Right ventricle myocardium inferior (tissue), 1 donor: ENCODE measurements at regions not wholly inside any gene's neighbourhood (a gene's known extent, or its start where the extent isn't known, plus 50 kb on each side); places are given as distances from the start of the nearest gene placed in this dataset.

ENCODE experiments used
- ATAC-seq: fragments of 200-7000 bp; cut with Tn5 transposase; one replicate; pipeline ENCODE4 v1.9.1; 2020; ENCODE audit warnings: mild to moderate bottlenecking, moderate library complexity
- DNase-seq: peaks from one replicate; pipeline ENCODE4 v3.0.0; 2021; ENCODE audit errors: missing footprints
- intact Hi-C: fragments of 100-400 bp; cut with DNase I; formaldehyde crosslinking; loops from one replicate; pipeline ENCODE4 v1.11.0; 2022
- donor health status: DM: no; HTN: yes; CAD: no; lungs with severe emphysema.

GRCh38 chr14:96673706-96674105, 123.5 kb upstream of the VRK1 start:
- ATAC-seq: no peak
- intact Hi-C loops: no loop called here
- no peak for DNase-seq

GRCh38 chr14:96674121-96674520, 123.1 kb upstream of the VRK1 start:
- DNase-seq (no peak), ATAC-seq (no peak)
- intact Hi-C loops: no loop called here

GRCh38 chr14:96676166-96676565, 121.0 kb upstream of the VRK1 start:
- DNase-seq (no peak), ATAC-seq (no peak)
- intact Hi-C loops: no loop called here

GRCh38 chr14:96681829-96682228, 115.4 kb upstream of the VRK1 start:
- no peak for ATAC-seq
- no peak for DNase-seq
- intact Hi-C loops: no loop called here

GRCh38 chr14:96682401-96682800, 114.8 kb upstream of the VRK1 start:
- no peak for ATAC-seq
- no peak for DNase-seq
- intact Hi-C loops: no loop called here

GRCh38 chr14:96683562-96684289, 113.5 kb upstream of the VRK1 start:
- intact Hi-C loops: no loop called here
- DNase-seq (no peak), ATAC-seq (no peak)

- DNase-seq (no peak), ATAC-seq (no peak)
- intact Hi-C loops: no loop called here
Measured at GRCh38 chr14:96686126-96686525, 111.1 kb upstream of the VRK1 start.

GRCh38 chr14:96688629-96689028, 108.6 kb upstream of the VRK1 start:
- DNase-seq (no peak), ATAC-seq (no peak)
- intact Hi-C loops: no loop called here

GRCh38 chr14:96690713-96691383, 106.3 kb upstream of the VRK1 start:
- intact Hi-C loops: no loop called here
- ATAC-seq: no peak
- no peak for DNase-seq

GRCh38 chr14:96693252-96693820, 103.8 kb upstream of the VRK1 start:
- ATAC-seq (no peak), DNase-seq (no peak)
- intact Hi-C loops: no loop called here

GRCh38 chr14:96693987-96694386, 103.2 kb upstream of the VRK1 start:
- ATAC-seq: no peak
- no peak for DNase-seq
- intact Hi-C loops: no loop called here

- ATAC-seq: no peak
- intact Hi-C loops: no loop called here
- no peak for DNase-seq
Measured at GRCh38 chr14:96698960-96699539, 98.1 kb upstream of the VRK1 start.

- DNase-seq (no peak), ATAC-seq (no peak)
- intact Hi-C loops: no loop called here
Measured at GRCh38 chr14:96699666-96700065, 97.5 kb upstream of the VRK1 start.

- DNase-seq (no peak), ATAC-seq (no peak)
- intact Hi-C loops: no loop called here
Measured at GRCh38 chr14:96702831-96703230, 94.4 kb upstream of the VRK1 start.

- ATAC-seq: no peak
- no peak for DNase-seq
- intact Hi-C loops: no loop called here
Measured at GRCh38 chr14:96705422-96706092, 91.6 kb upstream of the VRK1 start.

GRCh38 chr14:96706893-96707292, 90.3 kb upstream of the VRK1 start:
- no peak for DNase-seq
- no peak for ATAC-seq
- intact Hi-C loops: no loop called here

GRCh38 chr14:96710060-96710666, 87.0 kb upstream of the VRK1 start:
- ATAC-seq (no peak), DNase-seq (no peak)
- intact Hi-C loops: no loop called here

- intact Hi-C loops: no loop called here
- ATAC-seq: no peak
Measured at GRCh38 chr14:96711559-96712267, 85.5 kb upstream of the VRK1 start.

GRCh38 chr14:96713426-96713825, 83.8 kb upstream of the VRK1 start:
- intact Hi-C loops: no loop called here
- DNase-seq: no peak
- no peak for ATAC-seq

More at GRCh38 chr14:96711559-96712267, 85.5 kb upstream of the VRK1 start:
- DNase-seq: no peak
